HG03025 (cell line): ENCODE measurements at regions not wholly inside any gene's neighbourhood (a gene's known extent, or its start where the extent isn't known, plus 50 kb on each side); places are given as distances from the start of the nearest gene placed in this dataset.
A peak's percentile ranks its signal among the peaks of the same experiment; 100 is the strongest.

ENCODE experiments used
- ATAC-seq: cut with Tn5 transposase; IDR thresholded peaks from one replicate; pipeline ENCODE4 v1.9.1; 2021; ENCODE audit warnings: mild to moderate bottlenecking, moderate library complexity; ENCODE audit not compliant: unreplicated experiment, low FRiP score

DNA sequence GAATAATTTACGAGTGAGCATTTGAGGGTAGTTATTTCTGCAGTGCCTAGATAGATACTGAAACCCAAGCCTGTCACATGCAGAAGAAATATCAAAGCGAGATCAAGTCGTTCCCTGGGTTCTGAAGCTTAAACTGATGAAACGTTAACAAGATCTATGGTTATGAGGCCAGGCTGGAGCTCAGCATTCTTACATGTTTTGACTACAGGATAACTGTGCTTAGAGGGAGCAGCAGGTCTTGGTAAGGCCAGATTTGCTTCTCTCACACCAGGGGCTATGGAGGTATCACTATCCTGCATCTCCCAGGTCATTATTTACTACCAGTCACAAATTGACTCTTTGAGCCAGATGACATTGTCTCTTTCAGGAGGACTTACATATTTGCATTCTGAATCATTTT, 1401.4 kb upstream of the PRMT6 start:
- ATAC-seq: no peak

DNA sequence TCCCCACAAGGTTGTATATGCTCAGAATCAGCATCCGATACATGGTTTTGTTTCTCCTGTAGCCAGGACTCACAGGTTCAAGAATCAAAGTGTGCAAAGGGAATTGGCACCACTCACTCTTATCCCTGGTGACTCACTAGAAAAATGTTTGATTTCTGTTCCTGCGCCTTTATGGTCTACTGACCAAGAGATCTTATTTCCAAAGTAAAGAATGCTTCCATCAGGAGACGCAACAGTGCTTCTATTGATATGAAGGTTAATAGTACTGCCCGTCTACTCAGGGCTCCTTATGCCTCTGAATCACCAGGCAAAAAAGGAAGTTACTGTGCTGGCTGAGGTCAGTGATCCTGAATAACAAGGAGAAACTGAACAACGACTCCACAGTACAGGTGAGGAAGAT, 1392.0 kb upstream of the PRMT6 start:
- no peak for ATAC-seq

DNA sequence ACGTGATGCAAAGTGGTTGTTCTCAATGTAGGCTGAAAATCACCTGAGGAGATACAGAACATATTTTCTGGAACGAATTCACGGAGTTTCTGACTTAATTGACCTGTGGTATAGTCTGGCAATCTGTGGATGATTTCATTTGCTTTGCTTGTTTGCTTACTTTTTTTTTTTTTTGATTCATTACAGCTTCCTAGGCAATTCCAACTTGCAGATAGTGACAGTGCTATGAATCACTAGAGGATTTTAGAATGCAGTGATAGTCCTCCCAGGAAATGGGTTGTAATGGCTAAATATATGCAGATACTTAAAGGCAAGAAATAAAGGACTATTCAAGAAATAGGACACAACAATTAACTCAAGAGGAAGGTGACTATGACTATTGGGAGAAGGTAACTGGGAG, 1378.1 kb upstream of the PRMT6 start:
- no peak for ATAC-seq

DNA sequence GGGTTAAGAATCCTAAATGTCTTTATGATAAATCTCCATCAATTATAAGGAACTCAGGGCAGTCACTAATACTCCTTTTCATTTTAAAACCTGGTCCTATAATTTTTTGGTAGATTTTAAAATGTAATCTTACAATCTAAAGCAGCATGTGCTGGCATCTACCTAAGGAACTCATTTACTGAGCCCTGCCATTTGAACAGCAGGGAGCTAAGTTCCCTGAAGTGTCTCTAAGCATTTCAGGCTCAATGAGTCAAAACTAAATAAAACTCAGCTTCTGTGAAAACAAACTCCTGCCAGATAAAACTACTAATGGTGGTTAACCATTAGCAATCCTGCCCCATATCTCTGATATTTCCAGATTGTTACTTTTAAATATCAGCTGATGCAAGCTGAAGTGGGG, 1371.8 kb upstream of the PRMT6 start:
- no peak for ATAC-seq

DNA sequence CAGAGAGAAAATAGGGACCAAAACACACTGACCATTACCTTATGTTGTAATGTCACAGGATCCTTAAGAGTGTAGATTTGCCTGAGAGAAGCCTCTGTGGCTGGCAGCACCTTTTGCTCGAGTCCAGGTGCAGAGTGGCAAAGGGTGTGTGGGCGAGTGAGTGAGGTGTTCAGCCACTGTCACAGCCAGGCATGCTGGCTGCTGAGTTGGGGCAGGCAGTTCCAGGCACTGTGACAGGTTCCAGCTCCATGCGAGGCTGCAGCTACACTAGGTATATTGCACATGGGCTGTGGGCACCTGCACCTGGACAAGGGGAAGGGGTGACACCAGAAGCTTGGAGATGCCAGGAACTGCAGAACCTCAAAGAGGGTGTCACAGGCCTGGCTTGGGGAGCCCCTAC, 1370.4 kb upstream of the PRMT6 start:
- no peak for ATAC-seq

DNA sequence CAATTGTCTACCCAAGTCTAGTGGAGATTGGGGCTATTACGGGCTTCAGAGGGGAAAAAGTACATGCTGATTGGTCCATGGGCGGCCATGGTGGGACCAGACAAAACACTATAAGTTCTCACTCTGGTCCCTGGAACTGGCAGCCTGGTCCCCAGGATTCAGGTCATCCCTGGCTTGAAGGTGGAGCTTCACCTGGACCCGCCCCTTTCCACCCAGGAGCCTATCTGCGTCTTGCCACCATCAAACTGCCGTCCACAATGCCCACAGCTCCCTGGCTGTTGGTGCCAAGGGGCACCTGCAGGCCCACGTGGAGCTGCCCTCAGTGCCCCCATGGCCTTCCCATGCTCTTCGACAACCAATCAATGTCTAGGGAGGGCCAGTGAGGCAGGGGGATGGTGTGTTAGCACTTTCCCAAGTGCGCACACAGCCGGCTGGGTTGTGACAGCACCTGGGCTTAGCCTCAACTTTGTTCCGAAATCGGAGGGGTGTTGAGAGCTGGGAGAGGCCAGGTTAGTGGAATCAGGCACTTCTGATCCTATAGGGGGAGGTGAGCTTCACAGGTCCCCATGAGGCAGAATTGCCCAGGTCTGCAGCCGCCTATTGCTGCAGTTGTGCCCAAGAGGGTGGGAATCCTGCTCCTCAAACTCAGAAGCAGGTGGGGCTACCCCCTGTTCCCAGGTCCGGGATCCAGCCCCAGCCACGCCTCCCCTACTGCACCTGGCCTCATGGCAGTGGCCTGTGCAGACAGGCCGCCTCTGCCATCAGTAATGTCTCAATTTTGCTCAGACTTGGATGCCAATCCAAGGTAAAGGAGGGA, 1369.4 kb upstream of the PRMT6 start:
- ATAC-seq: no peak

DNA sequence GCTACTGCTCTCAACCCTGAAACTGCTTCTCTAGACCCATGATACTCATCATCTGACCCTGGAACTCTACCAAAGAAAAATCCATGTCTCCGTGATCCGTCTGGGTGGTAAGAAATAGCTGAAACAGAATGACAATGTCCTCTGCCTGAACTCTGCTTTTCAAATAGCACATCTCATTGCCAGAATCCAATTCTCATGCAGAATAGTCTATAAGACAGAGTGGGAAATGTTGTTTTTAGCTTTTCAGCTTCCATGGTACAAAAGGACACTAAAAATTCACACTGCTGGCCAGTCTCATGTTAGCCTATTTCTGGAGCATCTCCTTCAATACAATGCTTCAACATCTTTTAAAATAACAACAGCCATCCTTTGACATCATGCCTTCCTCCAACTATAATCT, 1355.8 kb upstream of the PRMT6 start:
- ATAC-seq: no peak

DNA sequence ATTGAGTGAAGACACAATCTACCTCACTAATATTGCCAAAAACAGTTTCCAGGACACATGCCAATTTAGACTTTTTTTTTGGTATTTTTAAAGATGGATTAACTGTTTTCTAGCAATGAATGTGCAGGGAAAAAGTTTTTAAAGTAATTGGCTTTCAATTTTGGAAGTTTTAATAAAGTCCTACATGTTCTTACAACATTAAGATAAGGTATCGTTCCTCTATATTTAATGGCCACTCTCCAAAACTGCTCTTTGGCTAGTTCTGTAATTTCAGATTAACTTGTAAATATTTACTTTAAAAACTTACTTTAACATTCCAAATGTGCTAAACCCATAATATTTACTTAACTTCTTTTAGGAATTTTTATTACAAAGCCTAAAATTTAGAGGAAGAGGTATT, 1332.2 kb upstream of the PRMT6 start:
- ATAC-seq: no peak

DNA sequence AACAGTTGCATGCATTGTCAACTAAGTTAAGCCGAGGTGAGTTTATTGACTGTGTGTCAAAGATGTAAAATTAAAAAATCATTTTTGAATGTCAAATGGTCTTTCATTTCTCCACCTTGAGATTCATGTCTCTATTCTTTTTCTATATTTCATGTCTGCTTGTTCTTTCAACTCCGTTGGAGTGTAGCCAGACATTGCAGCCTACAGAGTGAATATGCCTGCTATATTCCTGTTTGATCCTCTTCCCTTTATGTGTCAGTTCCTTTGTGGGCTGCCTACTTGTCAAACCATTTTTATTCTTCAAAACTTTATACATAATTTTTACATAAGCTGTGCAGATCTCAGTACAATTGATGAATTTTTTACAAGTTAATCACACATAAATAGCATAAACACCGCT, 1325.8 kb upstream of the PRMT6 start:
- ATAC-seq: no peak

DNA sequence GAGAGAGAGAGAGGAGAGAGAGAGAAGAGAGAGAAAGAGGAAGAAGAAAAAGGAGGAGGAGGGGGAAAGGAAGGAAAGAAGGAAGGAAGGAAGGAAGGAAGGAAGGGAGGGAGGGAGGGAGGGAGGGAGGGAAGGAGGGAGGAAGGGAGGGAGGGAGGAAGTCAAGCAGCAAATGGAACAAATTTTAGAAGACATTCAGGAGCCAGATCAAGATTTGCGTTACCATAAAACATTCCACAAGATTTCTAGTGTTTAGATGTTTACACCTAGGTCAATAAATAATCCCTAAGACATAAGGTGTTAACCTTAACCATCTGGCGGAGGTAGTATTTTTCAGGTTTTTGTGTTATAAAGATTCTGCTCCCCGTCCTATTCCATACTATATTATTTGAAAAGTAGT, 1320.1 kb upstream of the PRMT6 start:
- ATAC-seq: no peak

DNA sequence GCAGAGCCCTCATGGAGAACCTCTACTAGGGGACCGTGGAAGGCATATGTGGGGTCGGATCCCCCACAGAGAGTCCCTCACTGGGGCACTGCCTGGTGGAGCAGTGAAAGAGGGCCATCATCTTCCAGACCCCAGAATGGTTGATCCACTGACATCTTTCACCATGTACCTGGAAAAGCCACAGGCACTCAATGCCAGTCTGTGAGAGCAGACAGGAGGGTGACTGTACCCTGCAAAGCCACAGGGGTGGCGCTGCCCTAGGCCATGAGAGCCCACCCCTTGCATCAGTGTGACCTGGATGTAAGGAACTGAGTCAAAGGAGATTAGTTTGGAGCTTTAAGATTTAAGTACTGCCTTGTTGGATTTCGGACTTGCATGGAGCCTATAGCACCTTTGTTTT, 1276.7 kb upstream of the PRMT6 start:
- ATAC-seq: no peak

DNA sequence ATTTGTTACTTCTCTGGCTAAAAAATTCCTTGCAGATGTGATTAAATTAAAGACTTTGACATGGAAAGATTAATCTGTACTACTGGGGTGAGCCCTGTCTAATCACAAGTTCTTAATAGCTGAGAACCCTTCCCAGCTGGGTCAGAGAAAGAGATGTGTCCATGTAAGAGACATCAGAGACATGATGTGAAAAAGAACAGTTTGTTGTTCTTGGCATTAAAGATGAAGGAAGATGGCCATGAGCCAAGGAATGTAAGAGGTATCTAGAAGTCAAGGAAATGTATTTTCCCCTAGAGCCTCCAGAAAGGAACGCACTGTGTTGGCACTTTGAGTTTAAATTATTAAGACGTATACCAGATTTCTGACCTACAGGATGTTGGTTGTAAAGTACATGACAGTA, 1271.5 kb upstream of the PRMT6 start:
- ATAC-seq: no peak

DNA sequence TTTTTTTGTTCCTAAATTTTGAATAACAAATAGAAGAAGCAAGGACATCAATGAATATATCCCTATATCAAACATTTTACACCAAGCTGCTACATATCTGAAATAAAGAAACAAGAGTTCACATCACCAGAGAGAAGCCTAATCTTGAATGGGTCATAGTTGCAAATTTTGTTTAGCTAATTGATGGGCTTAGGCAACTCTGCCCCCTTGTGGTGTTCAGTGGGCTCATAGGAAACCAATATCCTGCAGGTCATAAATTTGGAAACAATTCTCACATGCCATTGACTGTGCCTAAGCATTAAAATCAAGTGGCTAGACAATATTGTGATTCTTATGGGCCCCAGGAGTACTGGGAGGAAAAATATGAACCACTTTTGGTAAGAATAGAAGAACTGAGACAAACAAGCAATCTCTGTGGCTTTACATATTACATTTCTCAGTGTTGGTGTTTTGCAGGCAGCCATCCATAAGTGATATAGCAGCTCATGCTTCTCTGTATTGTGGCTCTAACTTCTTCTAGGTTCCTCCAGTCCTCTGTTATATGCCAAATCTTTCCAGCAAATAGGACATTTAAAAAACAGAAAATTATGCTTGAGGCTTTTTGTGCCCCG, 1262.8 kb upstream of the PRMT6 start:
- no peak for ATAC-seq

DNA sequence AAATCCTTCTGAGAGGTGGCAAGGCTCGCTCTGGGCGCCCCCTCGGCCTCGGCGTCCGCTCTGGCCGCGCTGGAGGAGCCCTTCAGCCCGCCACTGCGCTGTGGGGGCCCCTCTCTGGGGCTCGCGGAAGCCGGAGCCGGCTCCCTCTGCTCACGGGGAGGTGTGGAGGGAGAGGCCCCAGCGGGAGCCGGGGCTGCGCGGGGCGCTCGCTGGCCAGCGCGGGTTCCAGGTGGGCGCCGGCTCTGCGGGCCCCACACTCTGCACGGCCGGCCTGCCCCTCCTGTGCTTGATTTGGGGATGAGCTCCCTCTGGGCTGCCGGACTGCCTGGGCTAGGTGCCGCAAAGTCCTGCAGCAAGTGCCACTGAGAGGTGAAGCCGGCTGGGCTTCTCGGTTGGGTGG, 1260.7 kb upstream of the PRMT6 start:
- ATAC-seq: no peak

DNA sequence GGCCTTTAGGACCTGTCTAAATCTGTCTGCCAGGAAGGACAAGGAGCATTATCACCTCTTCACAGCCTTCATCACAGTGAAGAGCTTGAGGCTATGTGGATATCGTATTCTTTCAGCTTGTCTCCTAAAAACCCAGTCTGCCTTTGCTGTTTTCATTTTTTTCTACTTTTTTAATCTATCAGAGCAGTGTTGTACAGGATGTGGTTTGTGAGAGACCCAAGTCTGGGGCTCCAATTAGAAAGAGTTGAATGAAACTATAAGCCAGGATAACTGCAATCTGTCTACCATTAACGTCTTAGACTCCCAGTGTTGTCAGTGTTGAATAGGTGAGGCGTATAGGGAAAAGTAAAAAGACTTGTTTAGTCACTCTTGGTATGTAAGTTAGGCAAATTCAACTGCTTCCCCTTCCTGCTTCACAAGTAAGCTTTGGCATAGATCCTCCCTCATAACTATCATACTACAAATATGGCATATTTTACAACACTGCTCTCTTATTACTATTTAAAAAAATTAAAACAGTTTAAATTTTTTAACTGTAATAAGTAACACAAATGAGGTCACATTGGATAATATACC, 1225.8 kb upstream of the PRMT6 start:
- no peak for ATAC-seq

DNA sequence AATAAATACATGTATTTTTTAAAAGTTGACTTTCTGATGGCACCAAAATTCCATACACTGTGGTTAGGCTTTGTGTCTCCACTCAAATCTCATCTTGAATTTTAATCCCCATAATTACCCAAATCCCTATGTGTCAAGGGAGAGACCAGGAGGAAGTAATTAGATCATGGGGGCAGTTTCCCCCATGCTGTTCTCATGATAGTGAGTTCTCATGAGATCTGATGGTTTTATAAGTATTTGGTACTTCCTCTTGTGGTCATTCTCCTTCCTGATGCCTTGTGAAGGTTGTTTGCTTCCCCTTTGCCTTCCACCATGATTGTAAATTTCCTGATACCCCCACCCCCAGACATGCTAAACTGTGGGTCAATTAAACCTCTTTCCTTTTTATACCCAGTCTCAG, 1218.4 kb upstream of the PRMT6 start:
- ATAC-seq: no peak

DNA sequence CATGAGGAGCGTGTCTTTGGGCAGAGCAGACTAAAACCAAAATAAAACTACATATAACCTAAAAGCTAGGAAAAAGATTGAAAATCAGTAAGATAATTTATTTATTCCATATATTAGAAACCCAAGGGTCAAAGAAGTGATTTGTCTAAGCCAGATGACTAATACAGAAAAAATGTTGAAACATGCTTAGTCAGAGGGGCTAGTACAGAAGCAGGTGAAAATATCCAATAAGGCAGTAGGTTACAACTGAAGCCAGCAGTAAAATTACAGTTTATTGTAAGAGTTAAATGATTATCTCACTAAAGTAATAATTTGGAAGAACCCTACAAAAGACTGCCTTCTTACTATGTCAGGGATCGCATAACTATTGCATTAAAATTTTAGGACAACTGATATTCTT, 1190.9 kb upstream of the PRMT6 start:
- ATAC-seq: no peak

DNA sequence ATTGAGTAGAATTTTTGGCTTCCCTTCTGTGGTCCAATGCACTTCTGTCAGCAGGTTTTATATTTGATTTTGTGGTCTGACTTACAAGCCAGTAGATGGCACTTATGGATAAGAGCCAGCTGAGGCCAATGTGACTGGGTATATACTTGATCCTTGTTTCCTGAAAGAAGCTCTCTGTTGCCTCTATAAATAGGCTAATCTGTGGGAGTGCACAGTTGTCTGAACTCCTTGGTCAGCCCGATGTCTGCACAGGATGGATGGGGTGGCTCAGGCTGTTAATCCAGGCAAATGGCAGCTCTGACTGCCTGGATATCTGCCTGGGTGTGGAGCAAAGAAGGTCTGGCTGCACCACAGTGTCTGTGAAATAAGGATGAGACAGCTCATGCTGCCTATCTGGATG, 1183.7 kb upstream of the PRMT6 start:
- no peak for ATAC-seq

DNA sequence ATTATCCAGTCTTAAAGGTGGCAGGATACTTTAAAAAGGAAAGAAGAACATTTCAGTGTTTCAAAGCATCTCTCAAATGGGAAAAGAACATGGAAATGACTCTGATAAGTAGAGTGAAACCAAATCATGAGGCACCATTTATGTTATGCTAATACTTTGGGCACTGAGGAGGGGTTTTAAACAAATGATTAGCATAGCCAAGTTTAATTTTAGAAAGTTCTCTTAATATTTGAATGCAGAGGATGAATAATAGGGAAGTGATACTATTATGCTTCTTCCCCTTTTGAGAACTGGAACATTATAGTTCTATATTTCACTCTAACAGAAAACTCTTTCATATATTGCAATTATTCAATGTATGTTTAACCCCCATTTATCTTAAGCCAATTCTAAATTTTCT, 1181.9 kb upstream of the PRMT6 start:
- peak; percentile 75 for ATAC-seq

DNA sequence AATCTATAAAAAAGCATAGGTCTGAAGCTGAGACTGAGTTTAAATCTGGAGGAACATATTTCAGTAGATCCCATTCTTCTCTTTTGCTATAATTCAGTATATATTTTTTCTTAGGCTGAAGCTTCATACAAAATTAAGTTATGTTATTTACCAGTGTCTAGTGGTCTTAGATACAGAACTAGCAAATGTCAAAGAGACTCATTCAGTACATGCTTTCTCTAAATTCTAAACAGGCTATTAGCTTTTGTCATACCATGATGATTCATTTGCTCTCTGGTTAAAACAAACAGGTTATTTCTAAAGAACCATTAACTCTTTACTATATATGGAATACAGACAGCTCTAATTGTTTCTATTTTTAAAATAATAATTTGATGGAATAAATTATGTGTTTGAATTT, 1170.2 kb upstream of the PRMT6 start:
- no peak for ATAC-seq

DNA sequence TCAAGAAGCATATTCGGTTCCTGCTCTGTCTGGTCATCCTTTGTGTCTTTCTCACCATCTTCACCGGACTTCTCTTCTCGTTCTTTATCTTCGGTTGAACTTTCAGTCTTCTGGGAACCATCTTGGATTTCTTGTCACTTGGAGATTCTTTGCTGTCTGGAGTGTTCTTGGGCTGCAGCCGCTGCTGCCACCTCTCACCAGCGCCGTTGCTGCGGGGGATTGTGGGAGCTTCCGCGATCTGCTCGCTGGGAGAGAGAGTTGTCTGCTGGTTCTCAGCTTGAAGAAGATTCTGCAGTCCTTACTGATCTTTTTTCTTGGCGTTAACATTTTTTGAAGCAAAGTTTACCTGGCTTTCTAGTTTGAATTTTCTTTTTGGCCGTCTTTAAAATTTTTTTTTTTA, 1165.2 kb upstream of the PRMT6 start:
- ATAC-seq: no peak

DNA sequence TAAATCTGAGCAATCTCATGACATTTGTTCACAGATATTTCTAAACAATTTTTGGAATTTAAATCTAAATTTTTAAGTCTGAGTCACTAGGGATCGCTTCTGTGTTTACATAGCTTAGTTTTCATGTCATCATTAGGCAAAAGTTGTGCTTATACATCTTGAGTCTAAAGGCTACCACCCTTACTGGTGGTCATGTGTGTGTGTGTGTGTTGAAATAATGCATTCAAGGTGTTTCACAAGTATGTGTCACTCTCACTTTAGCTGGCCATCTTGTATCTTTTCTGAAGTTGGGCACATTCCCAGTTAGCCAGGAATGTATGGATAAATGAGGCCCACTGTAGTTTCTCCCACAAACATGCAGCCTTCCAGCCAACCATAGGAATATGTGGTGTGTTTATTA, 1162.5 kb upstream of the PRMT6 start:
- ATAC-seq: no peak
